ENCODE measurements at regions not wholly inside any gene's neighbourhood (a gene's known extent, or its start where the extent isn't known, plus 50 kb on each side); places are given as distances from the start of the nearest gene placed in this dataset.

- no TSS peak for BruUV-seq (replicated peaks)
- no peak for DNase-seq (ENCODE audit: unreplicated experiment)
- no peak for TF ChIP-seq CTCF (IDR thresholded peaks at IDR 0.05; ENCODE audit: unreplicated experiment)
- Mint-ChIP-seq H3K27ac (ENCODE audit: low read depth, unreplicated experiment) (no peak overlapping the region), H3K4me3 (ENCODE audit: unreplicated experiment) (no peak overlapping the region), H3K36me3 (ENCODE audit: insufficient read depth, unreplicated experiment) (no peaks in the 10 kb centered on the region), H3K4me1 (ENCODE audit: insufficient read depth, unreplicated experiment) (no peaks in the 10 kb centered on the region), H3K9me3 (ENCODE audit: unreplicated experiment) (no peaks in the 10 kb centered on the region), H3K27me3 (ENCODE audit: insufficient read depth, unreplicated experiment) (no peaks in the 10 kb centered on the region)
- POLR2A ChIA-PET: no interaction called here
- intact Hi-C loops (cut with micrococcal nuclease): no loop called here
- CTCF ChIA-PET: interaction anchor here (0.9 kb wide), 1 partner anchor 68 kb away, joined by 4 read pairs; no protein-coding TSS in a partner anchor
Measured at GRCh38 chr6:101326411-101326810, 67.1 kb upstream of the GRIK2 start.

- CTCF ChIA-PET: no interaction called here
Measured at GRCh38 chr6:101341926-101342325, 51.6 kb upstream of the GRIK2 start.

More at GRCh38 chr6:101341926-101342325, 51.6 kb upstream of the GRIK2 start:
- intact Hi-C loops (cut with micrococcal nuclease): no loop called here
- H3K4me1 Mint-ChIP-seq (ENCODE audit: insufficient read depth, unreplicated experiment): no peaks in the 10 kb centered on the region
- POLR2A ChIA-PET: no interaction called here
- H3K27me3 Mint-ChIP-seq (ENCODE audit: insufficient read depth, unreplicated experiment): no peaks in the 10 kb centered on the region
- H3K9me3 Mint-ChIP-seq (ENCODE audit: unreplicated experiment): no peaks in the 10 kb centered on the region
- peaks cover 4% of the 10 kb centered on the region for H3K36me3 Mint-ChIP-seq (ENCODE audit: insufficient read depth, unreplicated experiment)
- no peak for DNase-seq (ENCODE audit: unreplicated experiment)
- no peak for TF ChIP-seq CTCF (IDR thresholded peaks at IDR 0.05; ENCODE audit: unreplicated experiment)
- H3K27ac Mint-ChIP-seq (ENCODE audit: low read depth, unreplicated experiment): no peak overlapping the region
- BruUV-seq (replicated peaks): no TSS peak
- no peak overlapping the region for H3K4me3 Mint-ChIP-seq (ENCODE audit: unreplicated experiment)
